GM23248 (cell line): ENCODE measurements at regions not wholly inside any gene's neighbourhood (a gene's known extent, or its start where the extent isn't known, plus 50 kb on each side); places are given as distances from the start of the nearest gene placed in this dataset.

ENCODE experiments used
- DNase-seq: peaks from one replicate; pipeline ENCODE4 v3.0.0-alpha.2; 2015
- H2AFZ ChIP-seq: fragments of 200-600 bp; sonication (generic); 2 replicates; pipeline ENCODE4 v1.6.1; 2016; ENCODE audit warnings: antibody characterized with exemption
- H3F3A ChIP-seq: fragments of 200-600 bp; sonication (generic); 2 replicates; pipeline ENCODE4 v1.6.1; 2016; ENCODE audit warnings: mild to moderate bottlenecking, antibody characterized with exemption, mixed run types; ENCODE audit not compliant: insufficient read depth
- H3K27ac ChIP-seq: fragments of 200-600 bp; sonication (generic); 2 replicates; pipeline ENCODE4 v1.5.1; 2016; ENCODE audit warnings: mild to moderate bottlenecking
- H3K27me3 ChIP-seq: fragments of 200-600 bp; sonication (generic); replicated peaks from 2 replicates; pipeline ENCODE4 v1.6.1; 2016; ENCODE audit warnings: mild to moderate bottlenecking; ENCODE audit not compliant: insufficient read depth
- H3K36me3 ChIP-seq: fragments of 200-600 bp; sonication (generic); 2 replicates; pipeline ENCODE4 v1.6.1; 2016; ENCODE audit warnings: low read depth, mild to moderate bottlenecking
- H3K4me1 ChIP-seq: fragments of 200-600 bp; sonication (generic); 2 replicates; pipeline ENCODE4 v1.6.1; 2016; ENCODE audit warnings: mild to moderate bottlenecking; ENCODE audit not compliant: insufficient read depth
- H3K4me2 ChIP-seq: fragments of 200-600 bp; sonication (generic); one replicate; pipeline ENCODE4 v1.6.1; 2016; ENCODE audit warnings: mild to moderate bottlenecking; ENCODE audit not compliant: unreplicated experiment
- H3K4me3 ChIP-seq: fragments of 200-600 bp; sonication (generic); 2 replicates; pipeline ENCODE4 v1.5.1; 2016; ENCODE audit warnings: mild to moderate bottlenecking
- H3K79me2 ChIP-seq: fragments of 200-600 bp; sonication (generic); 2 replicates; pipeline ENCODE4 v1.6.1; 2016; ENCODE audit warnings: mild to moderate bottlenecking; ENCODE audit not compliant: insufficient read depth
- H3K9ac ChIP-seq: fragments of 200-600 bp; sonication (generic); 2 replicates; pipeline ENCODE4 v1.6.1; 2016; ENCODE audit warnings: mild to moderate bottlenecking
- H3K9me2 ChIP-seq: fragments of 200-600 bp; sonication (generic); 2 replicates; pipeline ENCODE4 v1.6.1; 2016; ENCODE audit warnings: mixed run types, mild to moderate bottlenecking, moderate library complexity; ENCODE audit not compliant: insufficient read depth
- H3K9me3 ChIP-seq: fragments of 200-600 bp; sonication (generic); one replicate; pipeline ENCODE4 v1.6.1; 2017; ENCODE audit warnings: low read depth
- H4K20me1 ChIP-seq: fragments of 200-600 bp; sonication (generic); 2 replicates; pipeline ENCODE4 v1.6.0; 2016; ENCODE audit not compliant: insufficient read depth
- EZH2 ChIP-seq: fragments of 200-600 bp; sonication (generic); IDR thresholded peaks from 2 replicates; pipeline ENCODE4 v1.6.1; 2018; ENCODE audit warnings: antibody characterized with exemption, mild to moderate bottlenecking; ENCODE audit not compliant: insufficient read depth, poor library complexity, severe bottlenecking
- EZH2phosphoT487 ChIP-seq: fragments of 200-600 bp; sonication (generic); IDR thresholded peaks from 2 replicates; pipeline ENCODE4 v1.6.1; 2018; ENCODE audit warnings: antibody characterized with exemption, moderate library complexity, mild to moderate bottlenecking, low read depth; ENCODE audit not compliant: insufficient read depth
- WGBS, 2 experiments: methylation state at CpG; one replicate each; pipeline ENCODE4 v1.1.6; 2015 to 2017; ENCODE audit warnings: low lambda C conversion rate in 2 of 2, low coverage in 1 of 2; ENCODE audit errors: missing lambda C conversion rate in 2 of 2; 5-methylcytosine and 5-hydroxymethylcytosine counted together
- in situ Hi-C: fragments of 300-500 bp; cut with MboI; formaldehyde crosslinking; loops from 2 replicates; pipeline ENCODE4 v1.15.0; 2020

GRCh38 chr5:40360685-40361084 is 319.0 kb upstream of the PTGER4 start:
- TF ChIP-seq EZH2phosphoT487 (no peak), EZH2 (no peak)
- no peak overlapping the region for H3K27ac ChIP-seq
- H3K79me2 ChIP-seq = no peaks in the 10 kb centered on the region
- H3K9me3 ChIP-seq = no peaks in the 10 kb centered on the region
- H4K20me1 ChIP-seq = no peaks in the 10 kb centered on the region
- H3F3A ChIP-seq = no peaks in the 10 kb centered on the region
- no peak overlapping the region for H3K4me2 ChIP-seq
- no peaks in the 10 kb centered on the region for H3K4me1 ChIP-seq
- no peaks in the 10 kb centered on the region for H3K36me3 ChIP-seq
- no peak overlapping the region for H3K9ac ChIP-seq
- H3K4me3 ChIP-seq = no peak overlapping the region
- H3K9me2 ChIP-seq = no peaks in the 10 kb centered on the region
- H3K27me3 ChIP-seq = no peaks in the 10 kb centered on the region; the same call in 1 of the 2 replicates
- 78 to 83% methylated on average over 2 of the region's 2 CpGs for WGBS, 2 experiments
- no peak overlapping the region for H2AFZ ChIP-seq
- in situ Hi-C loops = no loop called here
- DNase-seq = no peak

GRCh38 chr5:40359832-40360231 is 319.9 kb upstream of the PTGER4 start:
- in situ Hi-C loops = no loop called here
- TF ChIP-seq EZH2phosphoT487 = no peak
- TF ChIP-seq EZH2 = no peak
- Histone ChIP-seq H3K4me3 (no peak overlapping the region), H3K9me2 (no peaks in the 10 kb centered on the region), H3K4me2 (no peak overlapping the region), H3K27me3 (no peaks in the 10 kb centered on the region; the same call in 1 of the 2 replicates), H3K36me3 (no peaks in the 10 kb centered on the region), H3F3A (no peaks in the 10 kb centered on the region), H3K79me2 (no peaks in the 10 kb centered on the region), H3K9me3 (no peaks in the 10 kb centered on the region), H4K20me1 (no peaks in the 10 kb centered on the region), H3K9ac (no peak overlapping the region), H3K27ac (no peak overlapping the region), H2AFZ (no peak overlapping the region), H3K4me1 (no peaks in the 10 kb centered on the region)
- DNase-seq = no peak
- WGBS, 2 experiments = 73 to 76% methylated on average over 2 of the region's 2 CpGs

DNA sequence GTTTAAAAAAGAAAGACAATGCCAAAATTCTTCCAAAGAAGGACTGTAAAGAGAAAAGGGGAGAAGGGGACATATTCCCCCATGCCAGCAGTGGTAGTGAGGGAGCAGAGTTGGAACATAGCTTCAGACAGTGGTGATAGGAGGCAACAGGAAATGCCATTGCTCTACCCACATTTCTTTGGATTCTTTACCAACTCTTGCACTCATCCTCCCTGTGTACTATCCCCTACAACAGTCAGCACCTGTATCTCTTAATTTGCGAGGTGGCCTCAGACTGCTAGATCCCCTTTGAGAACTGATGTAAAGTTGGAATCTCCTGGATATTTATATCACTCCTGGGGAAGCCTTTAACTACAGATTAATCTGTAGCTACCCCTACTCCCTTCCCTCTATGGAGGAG is 320.6 kb upstream of the PTGER4 start:
- WGBS, 2 experiments = 92 to 95% methylated on average over 1 of the region's 1 CpG
- no peak for DNase-seq
- Histone ChIP-seq H3K27ac (no peak overlapping the region), H3K4me2 (no peak overlapping the region), H4K20me1 (no peaks in the 10 kb centered on the region), H2AFZ (no peak overlapping the region), H3K27me3 (no peaks in the 10 kb centered on the region; the same call in 1 of the 2 replicates), H3K4me1 (no peaks in the 10 kb centered on the region), H3K9ac (no peak overlapping the region), H3K9me3 (no peaks in the 10 kb centered on the region), H3K4me3 (no peak overlapping the region), H3K79me2 (no peaks in the 10 kb centered on the region), H3K9me2 (no peaks in the 10 kb centered on the region), H3F3A (no peaks in the 10 kb centered on the region), H3K36me3 (no peaks in the 10 kb centered on the region)
- TF ChIP-seq EZH2 (no peak), EZH2phosphoT487 (no peak)
- in situ Hi-C loops = no loop called here

DNA sequence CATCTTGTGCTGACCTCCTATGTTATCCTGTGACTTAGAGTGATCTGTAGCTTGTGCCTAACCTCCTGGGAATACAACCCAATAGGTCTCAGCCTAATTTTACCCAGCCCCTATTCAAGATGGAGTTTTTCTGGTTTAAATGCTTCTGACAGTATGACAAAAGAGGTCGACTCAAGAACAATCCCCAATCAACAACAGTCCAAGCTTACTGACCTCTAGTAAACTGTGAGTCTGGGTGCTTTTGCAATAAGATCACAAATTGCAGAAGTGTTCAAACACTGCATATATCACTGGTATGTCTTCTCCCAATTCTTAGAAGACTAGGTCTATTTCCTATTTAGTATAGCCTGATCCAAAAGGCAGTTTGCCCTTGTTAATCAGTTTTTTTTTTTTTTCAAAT is 323.5 kb upstream of the PTGER4 start:
- Histone ChIP-seq H3K4me2 (no peak overlapping the region), H3K79me2 (no peaks in the 10 kb centered on the region), H3K9me2 (no peaks in the 10 kb centered on the region), H3K36me3 (no peaks in the 10 kb centered on the region), H3K27me3 (no peaks in the 10 kb centered on the region; the same call in 1 of the 2 replicates), H3K4me1 (no peaks in the 10 kb centered on the region), H3K4me3 (no peak overlapping the region), H4K20me1 (no peaks in the 10 kb centered on the region), H3F3A (no peaks in the 10 kb centered on the region), H3K9me3 (no peaks in the 10 kb centered on the region), H3K27ac (no peak overlapping the region), H3K9ac (no peak overlapping the region), H2AFZ (no peak overlapping the region)
- in situ Hi-C loops = no loop called here
- WGBS, 2 experiments = 4 to 6% methylated on average over 1 of the region's 1 CpG
- no peak for DNase-seq
- no peak for TF ChIP-seq EZH2phosphoT487
- no peak for TF ChIP-seq EZH2

- Histone ChIP-seq H3K4me2 (no peak overlapping the region), H2AFZ (no peak overlapping the region), H3K27me3 (no peaks in the 10 kb centered on the region; the same call in 1 of the 2 replicates), H3K4me1 (no peaks in the 10 kb centered on the region), H3K9me3 (no peaks in the 10 kb centered on the region), H3K9ac (no peak overlapping the region), H3F3A (no peaks in the 10 kb centered on the region), H3K9me2 (no peaks in the 10 kb centered on the region), H3K4me3 (no peak overlapping the region), H3K27ac (no peak overlapping the region), H4K20me1 (no peaks in the 10 kb centered on the region), H3K79me2 (no peaks in the 10 kb centered on the region), H3K36me3 (no peaks in the 10 kb centered on the region)
- in situ Hi-C loops = no loop called here
- no peak for DNase-seq
- TF ChIP-seq EZH2phosphoT487 (no peak), EZH2 (no peak)
- WGBS, 2 experiments = 59 to 67% methylated on average over 4 of the region's 4 CpGs
These were observed 323.9 kb upstream of the PTGER4 start for GRCh38 chr5:40355846-40356245.
